H9 (cell line): ENCODE measurements at regions not wholly inside any gene's neighbourhood (a gene's known extent, or its start where the extent isn't known, plus 50 kb on each side); places are given as distances from the start of the nearest gene placed in this dataset.

Experiments
- DNase-seq: peaks from one replicate; pipeline ENCODE4 v3.0.0-alpha.2; 2017
- H2AFZ ChIP-seq: one replicate; pipeline ENCODE4 v1.6.1; 2013; ENCODE audit warnings: mild to moderate bottlenecking, low read length, control low read depth, moderate library complexity
- H2AK5ac ChIP-seq: 2 replicates; pipeline ENCODE4 v1.6.1; 2013; ENCODE audit warnings: low read length, control low read depth, mixed read lengths; ENCODE audit not compliant: insufficient read length
- H2BK120ac ChIP-seq: one replicate; pipeline ENCODE4 v1.6.1; 2013; ENCODE audit warnings: low read depth, mild to moderate bottlenecking, low read length, control low read depth, inconsistent platforms; ENCODE audit not compliant: poor library complexity, severe bottlenecking
- H2BK12ac ChIP-seq: 2 replicates; pipeline ENCODE4 v1.6.1; 2013; ENCODE audit warnings: low read length, control low read depth, mixed read lengths, low read depth; ENCODE audit not compliant: insufficient read length
- H2BK15ac ChIP-seq: 2 replicates; pipeline ENCODE4 v1.6.1; 2013; ENCODE audit warnings: low read depth, low read length, control low read depth
- H2BK20ac ChIP-seq: one replicate; pipeline ENCODE4 v1.6.1; 2013; ENCODE audit warnings: low read depth, mild to moderate bottlenecking, low read length, control low read depth, inconsistent platforms; ENCODE audit not compliant: poor library complexity, severe bottlenecking
- H2BK5ac ChIP-seq: 2 replicates; pipeline ENCODE4 v1.6.1; 2013; ENCODE audit warnings: low read length, control low read depth, mixed read lengths; ENCODE audit not compliant: insufficient read length
- H3K14ac ChIP-seq: 2 replicates; pipeline ENCODE4 v1.6.1; 2013; ENCODE audit warnings: low read length, control low read depth; ENCODE audit not compliant: insufficient read depth
- H3K18ac ChIP-seq: 2 replicates; pipeline ENCODE4 v1.6.1; 2013; ENCODE audit warnings: low read depth, mild to moderate bottlenecking, mixed read lengths, low read length, control low read depth; ENCODE audit not compliant: insufficient read length
- H3K23ac ChIP-seq: 2 replicates; pipeline ENCODE4 v1.6.1; 2013; ENCODE audit warnings: low read length, control low read depth, mixed read lengths, low read depth; ENCODE audit not compliant: insufficient read length
- H3K23me2 ChIP-seq: 2 replicates; pipeline ENCODE4 v1.6.1; 2013; ENCODE audit warnings: low read depth, mild to moderate bottlenecking, mixed read lengths, low read length, control low read depth; ENCODE audit not compliant: insufficient read length, poor library complexity, severe bottlenecking
- H3K27ac ChIP-seq: 2 replicates; pipeline ENCODE4 v1.5.1; 2013; ENCODE audit warnings: low read length, control low read depth, mixed read lengths, low read depth; ENCODE audit not compliant: insufficient read length
- H3K27me3 ChIP-seq: 2 replicates; pipeline ENCODE4 v1.6.1; 2013; ENCODE audit warnings: low read length, control low read depth, inconsistent platforms; ENCODE audit not compliant: insufficient read depth
- H3K4ac ChIP-seq: 2 replicates; pipeline ENCODE4 v1.6.1; 2013; ENCODE audit warnings: low read depth, mild to moderate bottlenecking, control low read depth, inconsistent platforms, low read length, moderate library complexity
- H3K4me1 ChIP-seq: 2 replicates; pipeline ENCODE4 v1.6.1; 2013; ENCODE audit warnings: low read length, control low read depth, inconsistent platforms; ENCODE audit not compliant: insufficient read depth
- H3K4me2 ChIP-seq: 2 replicates; pipeline ENCODE4 v1.6.1; 2013; ENCODE audit warnings: low read length, control low read depth, mixed read lengths; ENCODE audit not compliant: insufficient read length, insufficient read depth
- H3K56ac ChIP-seq: 2 replicates; pipeline ENCODE4 v1.6.1; 2013; ENCODE audit warnings: low read depth, mild to moderate bottlenecking, mixed read lengths, low read length, control low read depth; ENCODE audit not compliant: insufficient read length
- H3K79me1 ChIP-seq: 2 replicates; pipeline ENCODE4 v1.6.1; 2013; ENCODE audit warnings: low read depth, mild to moderate bottlenecking, moderate library complexity, low read length, control low read depth, inconsistent platforms; ENCODE audit not compliant: insufficient read depth, poor library complexity, severe bottlenecking
- H3K79me2 ChIP-seq: 2 replicates; pipeline ENCODE4 v1.6.1; 2013; ENCODE audit warnings: low read length, control low read depth, inconsistent platforms; ENCODE audit not compliant: insufficient read depth
- H3K9ac ChIP-seq: 2 replicates; pipeline ENCODE4 v1.6.1; 2013; ENCODE audit warnings: low read length, control low read depth, mixed read lengths; ENCODE audit not compliant: insufficient read length; ENCODE audit errors: extremely low read depth
- H3K9me3 ChIP-seq: one replicate; pipeline ENCODE4 v1.6.1; 2013; ENCODE audit warnings: low read depth, low read length, inconsistent platforms; ENCODE audit not compliant: control insufficient read depth
- H3T11ph ChIP-seq: one replicate; pipeline ENCODE4 v1.6.1; 2013; ENCODE audit warnings: mild to moderate bottlenecking, low read length, control low read depth, inconsistent platforms
- H4K20me1 ChIP-seq: one replicate; pipeline ENCODE4 v1.6.1; 2013; ENCODE audit not compliant: control insufficient read depth, insufficient read length, insufficient read depth
- H4K5ac ChIP-seq: 2 replicates; pipeline ENCODE4 v1.6.1; 2013; ENCODE audit warnings: low read depth, mild to moderate bottlenecking, mixed read lengths, low read length, control low read depth; ENCODE audit not compliant: insufficient read length
- H4K8ac ChIP-seq: replicated peaks from 2 replicates; pipeline ENCODE4 v1.6.1; 2013; ENCODE audit warnings: low read length, control low read depth, mixed read lengths, low read depth; ENCODE audit not compliant: insufficient read length
- H4K91ac ChIP-seq: 2 replicates; pipeline ENCODE4 v1.6.1; 2013; ENCODE audit warnings: low read depth, mild to moderate bottlenecking, moderate library complexity, mixed read lengths, low read length, control low read depth; ENCODE audit not compliant: insufficient read length
- H3K27ac Mint-ChIP-seq, 3 experiments: 2 replicates in 2 of 3; 3 replicates in 1 of 3; pipeline ENCODE4 v1.8.0; 2020 to 2021; ENCODE audit warnings: mixed read lengths in 3 of 3, mild to moderate bottlenecking in 1 of 3, moderate library complexity in 1 of 3
- H3K27me3 Mint-ChIP-seq: 2 replicates; pipeline ENCODE4 v1.8.0; 2021; ENCODE audit warnings: low read depth, mild to moderate bottlenecking, moderate library complexity, mixed read lengths
- H3K36me3 Mint-ChIP-seq, 3 experiments: 2 replicates in 2 of 3; 3 replicates in 1 of 3; pipeline ENCODE4 v1.8.0; 2020 to 2021; ENCODE audit warnings: low read depth in 3 of 3, mixed read lengths in 3 of 3; ENCODE audit not compliant: insufficient read depth in 1 of 3
- H3K4me1 Mint-ChIP-seq, 2 experiments: 2 replicates each; pipeline ENCODE4 v1.8.0; 2020; ENCODE audit warnings: mixed read lengths in 2 of 2
- H3K4me3 Mint-ChIP-seq, 2 experiments: 2 replicates in 1 of 2; 3 replicates in 1 of 2; pipeline ENCODE4 v1.8.0; 2020 to 2021; ENCODE audit warnings: mild to moderate bottlenecking in 2 of 2, mixed read lengths in 2 of 2, moderate library complexity in 1 of 2
- H3K9me3 Mint-ChIP-seq, 2 experiments: 2 replicates in 1 of 2; 3 replicates in 1 of 2; pipeline ENCODE4 v1.8.0; 2020; ENCODE audit warnings: mild to moderate bottlenecking in 2 of 2, mixed read lengths in 2 of 2, moderate library complexity in 1 of 2
- CTCF ChIP-seq: fragments of 200-600 bp; sonication (generic); conservative IDR thresholded peaks from 3 replicates; pipeline ENCODE4 v1.8.0; 2021; ENCODE audit warnings: antibody characterized with exemption, mild to moderate bottlenecking
- WGBS: extraction: QIAGEN DNeasy Blood & Tissue Kit; methylation state at CpG from one replicate; pipeline ENCODE4 v1.1.7; 2013; ENCODE audit warnings: missing lambda C conversion rate, low lambda C conversion rate, mixed read lengths; ENCODE audit not compliant: insufficient read length; ENCODE audit errors: extremely low coverage; 5-methylcytosine and 5-hydroxymethylcytosine counted together

GRCh38 chr10:32155075-32155516 is 98.9 kb upstream of the KIF5B start:
- no peak overlapping the region for H2BK15ac ChIP-seq
- H3K18ac ChIP-seq: no peak overlapping the region
- no peak overlapping the region for H3K23ac ChIP-seq
- no peak overlapping the region for H2AFZ ChIP-seq
- H3K27ac Mint-ChIP-seq: no peak overlapping the region
- peaks cover 0 to 17% (median 6%) of the 10 kb centered on the region in 3 experiments; a peak in 4 of 7 replicates for H3K36me3 Mint-ChIP-seq
- TF ChIP-seq CTCF: no peak
- no peak overlapping the region for H3T11ph ChIP-seq
- no peaks in the 10 kb centered on the region for H3K27me3 Mint-ChIP-seq
- H2BK12ac ChIP-seq: no peak overlapping the region
- H3K9ac ChIP-seq: no peak overlapping the region
- no CpG with 5 or more reads among the region's 2 CpGs for WGBS
- H3K23me2 ChIP-seq: no peaks in the 10 kb centered on the region
- H3K4ac ChIP-seq: no peak overlapping the region
- no peaks in the 10 kb centered on the region for H4K20me1 ChIP-seq
- no peak overlapping the region for H2BK20ac ChIP-seq
- no peak overlapping the region for H2BK120ac ChIP-seq
- no peak overlapping the region for H3K4me2 ChIP-seq
- H2AK5ac ChIP-seq: no peak overlapping the region
- H3K9me3 ChIP-seq: no peaks in the 10 kb centered on the region
- no peak overlapping the region for H4K5ac ChIP-seq
- no peak overlapping the region for H4K8ac ChIP-seq
- DNase-seq: no peak
- H4K91ac ChIP-seq: no peak overlapping the region
- H3K27ac ChIP-seq: no peak overlapping the region
- H2BK5ac ChIP-seq: no peak overlapping the region
- H3K27me3 ChIP-seq: no peaks in the 10 kb centered on the region
- peaks cover 11 to 13% of the 10 kb centered on the region in 2 experiments for H3K9me3 Mint-ChIP-seq
- H3K79me1 ChIP-seq: no peaks in the 10 kb centered on the region
- peaks cover 6 to 7% of the 10 kb centered on the region in 2 experiments; a peak in 3 of 4 replicates for H3K4me1 Mint-ChIP-seq
- H3K4me1 ChIP-seq: no peaks in the 10 kb centered on the region
- H3K79me2 ChIP-seq: no peaks in the 10 kb centered on the region
- H3K14ac ChIP-seq: no peak overlapping the region
- H3K4me3 Mint-ChIP-seq: no peak overlapping the region
- no peak overlapping the region for H3K56ac ChIP-seq
